Nucleus accumbens (tissue), 56 donors: ENCODE measurements at regions not wholly inside any gene's neighbourhood (a gene's known extent, or its start where the extent isn't known, plus 50 kb on each side); places are given as distances from the start of the nearest gene placed in this dataset.

Source experiments
- DNase-seq, 56 donors: peaks; one replicate each; lab custom pipeline; 2025; lab: John Stamatoyannopoulos, UW

DNA sequence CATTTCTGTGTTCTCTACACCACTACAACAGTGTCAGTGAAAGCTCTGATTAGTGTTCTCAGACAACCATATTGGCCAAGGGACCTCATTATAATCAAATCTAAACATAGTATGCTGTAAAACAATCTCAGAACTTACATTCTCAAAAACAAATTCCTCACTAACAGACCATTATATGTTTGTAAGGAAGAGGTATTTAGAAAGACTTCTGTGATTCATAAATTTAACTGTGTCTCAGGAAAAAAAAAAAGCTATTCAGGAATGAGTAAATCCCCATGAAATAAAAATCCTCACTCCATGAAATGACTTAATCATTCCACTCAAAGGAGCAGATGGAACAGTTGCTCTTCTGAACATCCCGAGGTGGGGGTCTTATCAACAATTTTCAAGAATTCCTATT lies 413.0 kb downstream of the CDH2 start:
- no peak for DNase-seq

DNA sequence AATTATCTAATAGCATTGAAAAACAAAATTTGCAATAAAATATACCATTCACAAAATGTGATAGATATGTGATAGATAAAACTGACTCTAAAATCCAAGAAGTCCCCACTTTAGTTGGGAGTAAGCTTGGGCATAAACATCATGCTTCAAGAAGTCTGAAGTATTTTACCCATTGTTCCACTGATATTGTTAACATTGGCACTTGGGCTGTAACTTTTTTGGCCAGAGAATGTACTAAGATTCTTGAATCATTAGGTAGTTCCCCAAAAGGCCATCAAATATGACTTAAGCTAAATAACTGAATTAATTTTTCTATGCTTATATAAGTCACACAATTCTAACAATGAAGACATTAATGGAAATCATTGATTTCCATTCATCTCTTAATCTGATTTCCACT lies 413.6 kb downstream of the CDH2 start:
- DNase-seq, result no peak

DNA sequence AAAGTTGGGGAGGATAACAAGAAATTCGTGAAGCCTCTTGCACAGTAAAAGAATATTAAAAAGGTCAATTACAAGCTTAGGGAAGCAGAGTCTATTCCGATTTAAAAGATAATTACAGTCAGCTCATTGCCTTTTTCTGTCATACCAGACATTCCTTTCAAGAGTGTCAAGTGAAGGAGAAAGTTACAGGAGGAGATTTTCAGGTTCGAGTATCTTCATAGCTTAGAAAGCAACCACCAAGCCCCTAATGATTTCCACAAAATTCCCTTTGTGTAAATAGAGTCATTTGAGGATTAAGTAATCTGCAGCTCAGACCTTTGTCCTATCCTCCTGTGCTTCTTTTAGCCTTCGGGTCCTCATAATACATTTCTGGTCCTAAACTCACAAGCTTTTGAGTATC lies 414.9 kb downstream of the CDH2 start:
- no peak for DNase-seq

DNA sequence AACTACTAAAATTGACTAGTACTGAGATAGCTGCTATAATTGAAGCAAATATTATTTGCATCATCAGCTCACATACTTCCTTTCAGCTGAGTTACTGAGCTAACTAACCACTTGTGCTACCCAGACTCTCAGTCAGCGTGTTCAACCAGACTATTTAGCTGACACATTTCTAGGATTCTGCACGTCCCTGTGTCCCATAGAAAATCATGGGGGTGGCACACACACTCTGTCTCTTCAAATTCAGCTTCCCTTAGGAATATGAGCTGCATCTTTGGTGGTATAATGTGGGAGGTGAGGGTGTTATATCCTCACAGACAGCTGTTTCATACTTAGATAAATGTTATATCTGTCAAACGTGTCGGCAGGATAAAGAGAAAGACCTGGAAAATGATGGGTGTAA lies 424.0 kb downstream of the CDH2 start:
- DNase-seq, result no peak

DNA sequence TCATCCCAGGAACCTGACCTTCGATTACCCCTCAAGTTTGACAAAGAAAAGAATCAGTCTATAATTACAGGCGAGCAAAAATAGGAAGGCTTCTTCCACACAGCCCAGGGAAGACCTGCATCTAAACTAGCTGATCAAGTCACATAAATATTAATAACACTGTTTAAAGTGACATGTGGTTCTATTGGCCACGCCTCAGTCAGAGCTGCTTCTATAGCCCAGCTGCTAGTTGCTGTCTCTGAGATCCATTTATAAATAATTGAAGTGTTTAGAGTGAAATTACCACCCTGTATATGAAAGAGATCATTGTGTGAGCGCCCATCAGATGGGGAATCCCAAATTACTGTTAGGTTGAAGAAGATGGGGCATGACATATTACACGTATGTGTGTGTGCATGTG lies 426.0 kb downstream of the CDH2 start:
- no peak for DNase-seq

DNA sequence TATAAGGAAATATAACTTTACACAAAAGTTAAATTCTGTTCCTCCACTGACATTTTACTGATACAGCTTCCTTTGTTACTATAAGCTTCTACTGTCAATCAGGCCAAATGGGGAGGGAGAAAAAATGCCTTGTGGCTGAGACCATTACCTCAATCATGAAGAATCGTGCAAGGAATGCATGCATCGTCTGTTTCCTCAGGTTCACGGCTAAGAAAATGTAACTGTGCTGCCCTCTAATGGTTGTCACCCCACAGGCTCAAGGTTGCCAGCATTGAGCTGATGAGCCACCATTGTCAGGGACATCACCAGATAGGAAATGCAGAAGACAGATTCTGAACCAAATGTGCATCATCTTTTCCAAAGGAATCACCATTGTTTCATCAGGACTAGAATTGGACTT lies 426.9 kb downstream of the CDH2 start:
- peak in 27 of 56 donors; percentile 0 to 52 (median 8) for DNase-seq

DNA sequence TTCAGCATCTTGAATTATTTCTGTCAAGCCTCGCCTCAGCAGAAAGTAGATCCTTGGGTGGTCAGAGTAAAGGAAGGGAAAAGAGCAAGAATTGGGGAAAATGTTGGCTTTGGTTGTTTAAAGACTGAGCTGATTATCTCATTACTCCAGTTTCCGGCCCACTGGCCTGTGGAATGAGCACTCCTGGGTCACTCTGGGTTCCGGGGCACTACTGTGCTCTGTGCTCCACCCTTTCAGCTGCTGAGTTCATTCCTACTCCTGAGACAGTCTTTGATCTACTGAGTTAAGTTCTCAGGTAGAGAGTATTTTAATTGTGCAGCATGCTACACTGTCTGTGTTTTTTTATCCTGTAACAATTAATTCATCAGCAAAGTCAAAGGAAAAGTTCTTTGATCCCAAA lies 427.7 kb downstream of the CDH2 start:
- DNase-seq, result no peak

DNA sequence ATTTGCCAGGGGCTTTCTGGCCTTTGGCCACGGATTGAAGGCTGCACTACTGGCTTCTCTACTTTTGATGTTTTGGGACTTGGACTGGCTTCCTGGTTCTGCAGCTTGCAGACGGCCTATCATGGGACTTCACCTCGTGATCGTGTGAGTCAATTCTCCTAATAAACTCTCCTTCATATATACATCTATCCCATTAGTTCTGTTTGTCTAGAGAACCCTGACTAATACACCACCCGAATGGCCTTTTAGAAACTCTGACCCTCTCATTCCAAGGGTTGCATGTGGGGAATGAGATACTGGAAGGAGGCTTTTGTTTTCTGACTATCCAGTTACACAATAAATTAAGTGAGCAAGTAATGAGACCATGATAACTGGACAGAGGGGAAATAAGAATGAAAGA lies 430.7 kb downstream of the CDH2 start:
- no peak for DNase-seq

DNA sequence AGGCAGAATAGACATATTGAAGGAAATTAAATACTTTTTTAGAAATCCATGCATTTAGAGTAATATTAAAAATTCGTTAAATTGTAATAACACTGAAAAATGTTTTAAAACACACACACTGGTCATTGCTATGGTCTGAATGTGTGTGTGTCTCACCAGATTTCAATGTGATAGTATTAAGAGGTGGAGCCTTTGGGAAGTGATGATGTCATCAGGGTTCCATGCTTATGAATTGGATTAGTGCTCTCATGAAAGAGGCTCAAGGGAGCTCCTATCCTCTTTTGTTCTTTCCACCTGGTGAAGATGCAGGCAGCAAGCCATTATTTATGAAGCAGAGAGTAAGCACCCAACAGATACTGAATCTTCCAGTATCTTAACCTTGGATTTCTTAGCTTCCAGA lies 441.8 kb downstream of the CDH2 start:
- no peak for DNase-seq

DNA sequence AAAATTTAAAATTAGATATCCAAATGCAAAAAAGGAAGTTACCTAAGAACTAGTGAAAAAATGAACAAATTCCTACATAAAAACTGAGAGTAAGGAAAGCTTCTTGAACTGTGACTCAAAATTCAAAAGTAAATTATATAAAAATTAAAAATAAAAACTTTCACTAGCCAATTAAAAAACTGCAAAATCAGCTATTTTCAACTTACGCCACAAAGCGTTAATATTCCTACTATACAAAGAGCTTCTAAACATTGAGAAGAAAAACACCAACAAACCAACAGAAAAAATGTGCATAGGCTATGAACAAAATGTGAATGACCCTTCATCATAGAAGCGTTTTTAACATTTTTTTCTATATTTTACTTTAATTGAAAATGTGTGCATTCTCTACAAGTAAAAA lies 445.7 kb downstream of the CDH2 start:
- no peak for DNase-seq

DNA sequence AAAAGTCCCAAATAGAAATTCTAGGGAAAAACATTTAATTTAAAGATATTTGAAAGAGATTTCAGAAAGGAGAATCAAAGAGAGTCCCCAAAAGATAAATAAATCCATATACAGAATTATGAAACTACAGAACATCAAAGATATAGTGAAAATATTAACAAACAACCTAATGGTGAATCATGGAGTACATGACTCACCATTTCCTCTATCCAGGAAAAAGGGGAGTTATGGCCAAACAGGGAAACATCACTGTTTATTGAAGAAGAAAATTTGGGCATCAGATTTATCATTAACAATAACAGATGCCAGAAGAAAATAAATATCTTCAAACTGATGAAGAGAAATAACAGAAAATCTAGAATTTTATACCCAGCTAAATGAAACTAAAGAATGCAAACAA lies 448.3 kb downstream of the CDH2 start:
- DNase-seq, result no peak

DNA sequence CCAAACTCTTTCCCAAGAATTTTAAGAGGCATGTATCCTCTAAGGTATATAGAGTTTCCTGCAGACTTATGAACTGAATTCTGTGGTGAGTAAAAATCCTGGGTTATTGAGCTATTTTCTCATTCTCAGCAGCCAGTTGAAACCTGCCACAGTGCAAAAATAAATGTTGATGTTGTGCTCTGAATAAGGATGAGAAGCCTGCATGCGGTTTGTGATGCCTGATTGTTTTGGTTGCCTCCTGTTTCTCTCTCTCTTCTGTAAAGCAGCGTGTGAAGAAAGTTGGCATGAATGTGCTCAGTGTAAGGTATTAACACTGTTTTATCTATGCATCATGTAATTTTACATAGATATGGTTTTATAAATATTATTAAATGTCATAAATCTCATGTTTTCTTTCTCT lies 452.6 kb downstream of the CDH2 start:
- DNase-seq, result no peak

DNA sequence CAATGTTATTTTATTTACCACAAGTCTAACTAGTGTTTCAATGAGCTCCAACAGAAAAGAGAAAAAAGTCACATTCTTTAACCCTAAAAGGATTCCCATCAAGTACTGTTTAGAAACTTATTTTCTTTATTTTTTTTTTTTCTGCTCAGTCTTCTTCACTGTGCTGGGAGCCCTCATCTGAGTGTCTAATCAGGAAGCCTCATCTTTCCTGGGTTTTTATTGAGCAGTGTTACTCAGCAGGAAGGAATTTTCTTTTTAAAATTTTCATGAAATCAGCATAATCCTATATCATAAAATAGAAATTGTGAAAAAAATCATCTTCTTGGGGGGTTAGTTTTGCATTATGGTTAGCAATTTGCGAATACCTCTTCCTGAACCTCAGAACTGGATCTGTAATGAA lies 453.8 kb downstream of the CDH2 start:
- no peak for DNase-seq

DNA sequence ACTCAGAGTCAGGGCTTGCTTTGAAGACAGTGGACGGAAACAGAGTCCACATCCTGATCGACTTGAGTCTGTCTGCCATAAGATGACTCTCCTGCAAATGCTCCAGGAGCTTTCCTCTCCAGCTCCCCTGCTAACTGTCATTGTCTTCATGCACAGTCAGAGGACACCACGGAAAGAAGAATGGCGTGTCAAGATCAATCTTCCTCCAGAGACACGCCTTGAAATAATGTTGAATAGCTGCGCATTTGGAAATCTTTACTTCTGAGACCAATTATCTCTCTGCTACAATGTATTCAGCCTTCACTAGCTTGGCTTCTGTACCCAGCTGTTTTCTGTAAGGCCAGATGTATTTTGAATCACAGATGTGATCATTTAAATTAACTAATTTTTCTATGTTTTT lies 457.2 kb downstream of the CDH2 start:
- DNase-seq, result no peak

DNA sequence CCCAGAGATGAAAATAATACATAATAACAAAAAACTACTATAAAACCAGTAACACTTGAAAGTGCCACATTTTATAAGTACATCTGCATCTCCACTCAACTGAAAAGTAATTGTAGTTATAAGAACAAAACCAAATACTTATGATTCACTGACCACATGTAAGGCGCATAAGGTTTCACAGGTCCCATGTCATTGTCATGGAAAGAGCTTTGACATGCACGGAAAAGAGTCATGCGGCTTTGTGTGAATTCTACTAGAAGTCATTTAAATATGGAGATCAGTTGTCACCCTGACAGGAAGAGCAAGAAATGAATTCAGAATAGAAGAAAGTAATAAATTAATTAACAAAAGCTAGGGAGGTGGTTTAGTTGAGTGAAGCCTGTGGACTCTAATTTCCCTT lies 459.1 kb downstream of the CDH2 start:
- no peak for DNase-seq

DNA sequence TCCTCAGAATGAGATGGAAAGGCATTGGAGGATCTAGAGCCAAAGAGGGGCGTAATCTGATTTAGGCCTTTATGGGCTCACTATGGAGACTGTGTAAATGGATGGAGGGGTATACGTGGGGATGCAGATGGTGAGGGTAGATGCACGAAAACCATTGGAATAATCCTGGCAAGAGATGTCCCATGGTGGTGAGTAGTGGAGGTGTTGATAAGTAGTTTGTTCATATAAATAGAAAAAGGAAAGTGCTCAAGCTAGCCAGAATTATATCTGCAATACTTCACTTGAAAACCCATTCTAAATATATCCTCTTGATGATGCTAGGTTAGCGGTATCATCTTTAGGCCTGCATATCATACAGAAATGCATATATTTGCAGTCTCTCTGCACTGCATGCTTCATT lies 459.7 kb downstream of the CDH2 start:
- DNase-seq, result no peak

DNA sequence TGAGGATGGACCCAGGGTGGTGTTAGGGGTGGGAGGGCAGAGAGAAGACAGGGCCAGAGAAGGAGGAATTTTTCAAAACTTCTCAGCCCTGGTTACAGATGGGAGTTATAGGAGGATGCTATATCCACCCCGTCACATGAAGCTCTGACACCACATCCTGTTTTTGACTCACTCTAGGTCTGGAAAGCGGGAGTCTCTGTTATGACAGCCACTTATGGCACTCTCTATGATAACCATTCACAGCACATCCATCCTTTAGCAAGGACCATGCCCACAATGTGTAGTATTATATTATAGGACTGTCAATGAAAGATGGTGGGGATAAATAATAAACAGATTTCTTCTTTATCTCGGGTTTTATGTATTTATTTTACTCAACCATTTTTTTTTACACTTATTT lies 461.2 kb downstream of the CDH2 start:
- no peak for DNase-seq

DNA sequence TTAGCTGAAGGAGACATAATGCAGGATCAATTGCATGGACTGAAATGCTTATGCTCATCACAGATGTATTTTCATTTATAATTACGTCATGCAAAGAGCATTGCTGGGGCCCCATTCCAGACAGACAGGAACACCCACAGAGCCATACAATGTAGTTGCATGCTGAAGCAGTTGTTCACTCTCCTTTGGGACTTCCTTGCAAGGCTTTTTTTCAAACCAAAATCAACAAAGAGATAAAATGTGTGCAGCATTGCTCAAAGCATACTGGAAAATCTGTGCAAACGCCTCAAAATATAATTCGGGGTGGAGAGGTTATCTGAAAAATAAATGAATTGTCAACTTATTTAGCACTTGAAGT lies 463.2 kb downstream of the CDH2 start:
- DNase-seq, result no peak

DNA sequence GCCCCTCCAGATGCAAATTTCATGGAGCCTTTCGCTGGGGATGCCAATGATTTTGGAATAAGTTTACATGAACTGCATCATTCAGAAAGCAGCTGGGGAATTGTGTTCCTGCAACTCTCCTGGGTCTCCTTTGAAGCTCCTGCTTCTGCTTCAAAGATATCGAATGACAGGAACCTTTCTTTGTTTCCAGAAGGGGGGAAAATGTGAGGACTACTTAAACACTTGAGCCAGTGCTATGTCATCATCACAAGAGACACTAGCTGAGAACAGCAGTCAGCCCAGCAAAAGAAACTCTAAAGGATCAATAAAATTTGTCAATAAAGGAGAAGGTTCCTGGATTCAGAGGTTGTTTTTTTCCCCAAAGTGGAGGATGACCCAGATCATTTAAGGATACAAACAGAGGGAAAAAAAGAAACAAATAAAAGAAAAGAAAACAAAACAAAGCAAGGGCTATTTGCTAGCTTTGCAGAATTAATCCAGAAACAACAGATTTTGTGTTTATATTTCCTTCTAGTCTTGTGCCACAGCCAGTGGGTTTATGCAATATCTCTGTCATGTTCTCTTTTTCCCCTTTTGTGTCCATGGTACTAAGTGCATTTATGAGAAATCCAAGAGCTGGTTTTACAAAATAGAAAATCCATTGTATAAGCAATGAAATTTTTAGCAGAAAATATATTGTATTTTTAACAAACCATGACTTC lies 463.7 kb downstream of the CDH2 start:
- DNase-seq, result no peak

DNA sequence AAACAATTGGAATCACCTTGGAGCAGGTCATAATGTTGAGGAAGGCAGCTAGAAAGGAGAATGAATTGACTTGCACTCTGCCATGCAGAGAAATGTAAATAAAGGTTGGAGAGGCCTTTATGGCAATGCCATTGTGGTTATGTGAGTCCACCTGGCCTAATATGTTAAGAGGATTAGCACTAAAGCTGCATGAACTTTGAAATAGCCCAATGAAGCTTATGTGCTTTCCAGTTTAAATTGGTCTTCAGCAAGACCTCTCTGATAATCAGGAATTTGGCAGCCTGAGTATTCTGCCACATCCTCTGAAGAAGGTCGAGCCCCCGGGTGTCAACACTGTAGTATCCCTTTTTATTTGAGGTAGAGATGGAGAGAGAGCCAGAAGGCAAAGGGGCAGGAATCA lies 464.9 kb downstream of the CDH2 start:
- DNase-seq, result no peak

DNA sequence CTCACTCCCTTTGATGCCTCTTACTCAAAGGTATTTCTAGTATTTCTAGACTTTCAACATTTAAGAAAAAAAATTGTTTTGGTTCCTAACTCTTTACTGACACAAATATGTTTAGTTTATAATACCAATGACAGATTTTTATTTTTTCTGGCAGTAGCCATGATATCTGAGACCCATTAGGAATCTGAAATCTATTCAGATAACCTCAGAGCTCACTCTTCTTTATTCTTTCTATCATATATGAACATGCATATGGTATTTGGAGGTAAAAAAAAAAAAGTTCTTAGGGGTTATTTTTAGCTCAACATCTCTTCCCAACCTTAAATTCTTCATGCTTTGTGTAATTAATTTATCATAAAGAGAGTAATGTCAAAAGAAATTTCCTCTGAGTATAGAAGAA lies 465.5 kb downstream of the CDH2 start:
- DNase-seq, result no peak

DNA sequence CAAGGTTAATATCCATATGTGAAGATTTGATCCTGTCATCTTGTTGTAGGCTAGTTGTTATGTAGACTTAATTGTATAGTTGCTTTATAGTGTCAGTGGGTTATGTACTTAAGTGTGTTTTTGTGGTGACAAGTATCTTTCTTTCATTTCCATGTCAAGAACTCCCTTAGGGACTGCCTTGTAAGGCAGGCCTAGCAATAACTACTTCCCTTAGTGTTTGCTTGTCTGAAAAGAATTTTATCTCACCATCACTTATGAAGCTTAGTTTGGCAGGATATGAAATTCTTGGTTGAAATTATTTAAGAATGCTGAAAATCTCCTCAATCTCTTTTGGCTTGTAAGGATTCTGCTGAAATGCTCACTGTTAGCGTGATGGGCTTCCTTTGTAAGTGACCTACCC lies 467.6 kb downstream of the CDH2 start:
- DNase-seq, result no peak

DNA sequence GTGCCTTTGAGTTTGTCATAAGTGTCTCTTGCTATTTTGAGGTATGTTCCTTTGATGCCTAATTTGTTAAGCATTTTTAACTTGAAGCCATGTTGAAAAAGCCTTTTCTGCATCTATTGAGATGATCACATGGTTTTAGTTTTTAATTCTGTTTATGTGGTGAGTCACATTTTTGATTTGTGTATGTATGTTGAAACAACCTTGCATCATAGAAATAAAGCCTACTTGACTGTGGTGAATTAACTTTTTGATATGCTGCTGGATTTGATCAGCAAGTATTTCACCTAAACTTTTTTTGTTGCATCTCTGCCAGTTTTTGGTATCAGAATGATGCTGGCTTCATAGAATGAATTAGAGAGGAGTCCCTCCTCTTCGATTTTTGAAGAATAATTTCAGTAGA lies 469.7 kb downstream of the CDH2 start:
- DNase-seq, result no peak
